ENCODE measurements at regions not wholly inside any gene's neighbourhood (a gene's known extent, or its start where the extent isn't known, plus 50 kb on each side); places are given as distances from the start of the nearest gene placed in this dataset.
"Not testable (repeated sequence)": the region's sequence is repeated elsewhere in the genome, so short reads cannot be mapped to it uniquely, and the experiment has no call there.

- DNase-seq (ENCODE audit: extremely low read depth, low read depth): no peak
These were observed 141.2 kb downstream of the LAT start for GRCh38 chr16:29126057-29126494.

GRCh38 chr16:29124828-29125227 lies 140.0 kb downstream of the LAT start:
- no peak for DNase-seq (ENCODE audit: extremely low read depth, low read depth)

- not testable (repeated sequence) for DNase-seq (ENCODE audit: extremely low read depth, low read depth)
These were observed 139.3 kb downstream of the LAT start for GRCh38 chr16:29124162-29124561.

GRCh38 chr16:29120680-29121079 lies 135.8 kb downstream of the LAT start:
- DNase-seq (ENCODE audit: extremely low read depth, low read depth): not testable (repeated sequence)

GRCh38 chr16:29118301-29118957 lies 133.6 kb downstream of the LAT start:
- not testable (repeated sequence) for DNase-seq (ENCODE audit: extremely low read depth, low read depth)

GRCh38 chr16:29117631-29118030 lies 132.8 kb downstream of the LAT start:
- DNase-seq (ENCODE audit: extremely low read depth, low read depth): no peak

GRCh38 chr16:29116980-29117379 lies 132.1 kb downstream of the LAT start:
- DNase-seq (ENCODE audit: extremely low read depth, low read depth): no peak

- not testable (repeated sequence) for DNase-seq (ENCODE audit: extremely low read depth, low read depth)
These were observed 131.4 kb downstream of the LAT start for GRCh38 chr16:29116207-29116606.

GRCh38 chr16:29115802-29116141 lies 130.9 kb downstream of the LAT start:
- DNase-seq (ENCODE audit: extremely low read depth, low read depth): not testable (repeated sequence)

GRCh38 chr16:29114989-29115801 lies 130.3 kb downstream of the LAT start:
- peak; percentile 15 for DNase-seq (ENCODE audit: extremely low read depth, low read depth)

GRCh38 chr16:29114574-29114973 lies 129.7 kb downstream of the LAT start:
- no peak for DNase-seq (ENCODE audit: extremely low read depth, low read depth)

- not testable (repeated sequence) for DNase-seq (ENCODE audit: extremely low read depth, low read depth)
These were observed 128.6 kb downstream of the LAT start for GRCh38 chr16:29113446-29113845.

GRCh38 chr16:29112755-29113347 lies 128.0 kb downstream of the LAT start:
- DNase-seq (ENCODE audit: extremely low read depth, low read depth): no peak

- not testable (repeated sequence) for DNase-seq (ENCODE audit: extremely low read depth, low read depth)
These were observed 127.2 kb downstream of the LAT start for GRCh38 chr16:29111901-29112680.

GRCh38 chr16:29111421-29111820 lies 126.6 kb downstream of the LAT start:
- DNase-seq (ENCODE audit: extremely low read depth, low read depth): no peak

- not testable (repeated sequence) for DNase-seq (ENCODE audit: extremely low read depth, low read depth)
These were observed 123.8 kb downstream of the LAT start for GRCh38 chr16:29108625-29109169.

GRCh38 chr16:29107299-29107698 lies 122.4 kb downstream of the LAT start:
- no peak for DNase-seq (ENCODE audit: extremely low read depth, low read depth)

- DNase-seq (ENCODE audit: extremely low read depth, low read depth): not testable (repeated sequence)
These were observed 121.5 kb downstream of the LAT start for GRCh38 chr16:29106259-29106908.

GRCh38 chr16:29104600-29104999 lies 119.7 kb downstream of the LAT start:
- DNase-seq (ENCODE audit: extremely low read depth, low read depth): not testable (repeated sequence)

GRCh38 chr16:29097965-29098364 lies 113.1 kb downstream of the LAT start:
- not testable (repeated sequence) for DNase-seq (ENCODE audit: extremely low read depth, low read depth)

Measured in NCI-H460 (cell line).